Prostate gland (tissue), 2 donors: ENCODE measurements at regions not wholly inside any gene's neighbourhood (a gene's known extent, or its start where the extent isn't known, plus 50 kb on each side); places are given as distances from the start of the nearest gene placed in this dataset.
A peak's percentile ranks its signal among the peaks of the same experiment; 100 is the strongest.

Experiments used
- DNase-seq: peaks from one replicate; pipeline ENCODE4 v3.0.0-alpha.2; 2019; ENCODE audit warnings: low spot score
- H3K27ac ChIP-seq, 2 donors: fragments of 200-600 bp; sonication (generic); 2 replicates each; pipeline ENCODE4 v1.5.1; 2017 to 2019
- H3K27me3 ChIP-seq: fragments of 200-600 bp; sonication (generic); replicated peaks from 2 replicates; pipeline ENCODE4 v1.5.1; 2019; ENCODE audit not compliant: insufficient read depth
- H3K36me3 ChIP-seq, 2 donors: fragments of 200-600 bp; sonication (generic); 1 replicate in 1 of 2; 2 replicates in 1 of 2; pipeline versions ENCODE4 v1.5.1 to v1.8.1; 2017 to 2019
- H3K4me1 ChIP-seq: fragments of 200-600 bp; sonication (generic); replicated peaks from 2 replicates; pipeline ENCODE4 v1.5.1; 2019
- H3K4me3 ChIP-seq, 2 donors: fragments of 200-600 bp; sonication (generic); 2 replicates each; pipeline ENCODE4 v1.5.1; 2017 to 2019
- H3K9me3 ChIP-seq: fragments of 200-600 bp; sonication (generic); 2 replicates; pipeline ENCODE4 v1.5.1; 2017
- POLR2A ChIP-seq: fragments of 450-650 bp; IDR thresholded peaks from one replicate; pipeline ENCODE4 v1.6.1; 2016; ENCODE audit warnings: antibody characterized with exemption, mild to moderate bottlenecking
- POLR2AphosphoS5 ChIP-seq: sonication (generic); formaldehyde crosslinking; IDR thresholded peaks from one replicate; pipeline ENCODE4 v1.6.1; 2017; ENCODE audit warnings: antibody characterized with exemption
- WGBS: methylation state at CpG from one replicate; pipeline ENCODE4 v1.1.5; 2018; 5-methylcytosine and 5-hydroxymethylcytosine counted together
- intact Hi-C: fragments of 100-400 bp; cut with DNase I; formaldehyde crosslinking; loops from one replicate; pipeline ENCODE4 v1.14.2; 2022
- TF ChIP-seq, protein P1 (sequence below), 4 experiments: fragments of 200-600 bp in 2 of 4; fragments of 450-650 bp in 2 of 4; sonication (generic) in 2 of 4; IDR thresholded peaks; 1 replicate in 3 of 4; 2 replicates in 1 of 4; pipeline ENCODE4 v1.5.1; 2016 to 2019; ENCODE audit warnings: antibody characterized with exemption in 4 of 4, mild to moderate bottlenecking in 2 of 4, moderate library complexity in 2 of 4

DNA sequence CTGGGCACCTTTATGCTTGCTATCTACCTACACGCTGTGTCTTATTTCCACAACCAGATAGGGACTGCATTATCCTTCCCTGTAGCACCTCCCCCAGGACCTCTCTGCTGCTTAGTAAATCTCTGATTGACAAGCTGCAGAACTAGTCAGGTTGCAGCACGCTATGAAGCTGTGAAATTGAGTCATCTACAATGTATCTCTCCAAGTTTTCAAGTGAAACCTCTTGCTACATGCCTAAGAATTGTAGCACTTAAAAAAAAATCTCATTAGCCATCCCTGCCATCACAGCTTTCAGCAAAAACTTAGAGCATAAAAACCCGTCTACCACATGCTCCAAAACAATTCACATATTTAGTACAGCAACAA is 69.7 kb upstream of the FGFR2 start:
- no peaks in the 10 kb centered on the region for H3K4me1 ChIP-seq
- H3K27me3 ChIP-seq: no peaks in the 10 kb centered on the region
- peak; percentile 33 for DNase-seq
- H3K27ac ChIP-seq: peak overlapping the region; percentile 60 to 67
- H3K4me3 ChIP-seq: no peak overlapping the region
- 26% methylated on average over 3 of the region's 3 CpGs for WGBS
- H3K9me3 ChIP-seq: no peaks in the 10 kb centered on the region
- no peak for TF ChIP-seq POLR2A
- no peak for TF ChIP-seq POLR2AphosphoS5
- TF ChIP-seq, protein P1, sequence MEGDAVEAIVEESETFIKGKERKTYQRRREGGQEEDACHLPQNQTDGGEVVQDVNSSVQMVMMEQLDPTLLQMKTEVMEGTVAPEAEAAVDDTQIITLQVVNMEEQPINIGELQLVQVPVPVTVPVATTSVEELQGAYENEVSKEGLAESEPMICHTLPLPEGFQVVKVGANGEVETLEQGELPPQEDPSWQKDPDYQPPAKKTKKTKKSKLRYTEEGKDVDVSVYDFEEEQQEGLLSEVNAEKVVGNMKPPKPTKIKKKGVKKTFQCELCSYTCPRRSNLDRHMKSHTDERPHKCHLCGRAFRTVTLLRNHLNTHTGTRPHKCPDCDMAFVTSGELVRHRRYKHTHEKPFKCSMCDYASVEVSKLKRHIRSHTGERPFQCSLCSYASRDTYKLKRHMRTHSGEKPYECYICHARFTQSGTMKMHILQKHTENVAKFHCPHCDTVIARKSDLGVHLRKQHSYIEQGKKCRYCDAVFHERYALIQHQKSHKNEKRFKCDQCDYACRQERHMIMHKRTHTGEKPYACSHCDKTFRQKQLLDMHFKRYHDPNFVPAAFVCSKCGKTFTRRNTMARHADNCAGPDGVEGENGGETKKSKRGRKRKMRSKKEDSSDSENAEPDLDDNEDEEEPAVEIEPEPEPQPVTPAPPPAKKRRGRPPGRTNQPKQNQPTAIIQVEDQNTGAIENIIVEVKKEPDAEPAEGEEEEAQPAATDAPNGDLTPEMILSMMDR (IDR thresholded peaks at IDR 0.05): no peak
- intact Hi-C loops: loop anchor here (5.0 kb wide), 1 partner anchor 41 kb away; no protein-coding TSS in a partner anchor
- no peaks in the 10 kb centered on the region for H3K36me3 ChIP-seq

DNA sequence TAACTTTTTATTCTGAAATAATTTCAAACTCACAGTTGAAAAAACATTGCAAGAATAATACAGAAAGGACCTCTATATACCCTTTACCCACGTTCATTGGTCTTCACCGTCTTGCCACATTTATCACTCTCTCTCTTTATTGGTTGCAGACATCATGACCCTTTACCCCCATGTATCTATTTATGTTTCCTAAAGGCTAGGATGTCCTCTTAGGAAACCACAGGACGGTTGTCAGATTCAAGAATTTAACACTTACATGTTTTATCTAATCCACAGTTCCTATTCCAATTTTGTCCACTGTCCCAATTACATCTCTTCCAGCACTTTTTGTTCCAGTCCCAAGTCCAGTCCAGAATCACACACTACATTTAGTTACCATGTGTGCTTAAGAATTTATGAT is 67.6 kb upstream of the FGFR2 start:
- no peak for DNase-seq
- H3K36me3 ChIP-seq: no peaks in the 10 kb centered on the region
- H3K27ac ChIP-seq: peak overlapping the region in 1 of 2 donors; percentile 11
- H3K4me1 ChIP-seq: no peaks in the 10 kb centered on the region
- intact Hi-C loops: loop anchor here (5.0 kb wide), 1 partner anchor 39 kb away; no protein-coding TSS in a partner anchor
- 52% methylated on average over 3 of the region's 3 CpGs for WGBS
- TF ChIP-seq POLR2A: no peak
- peak; percentile 25 for TF ChIP-seq POLR2AphosphoS5
- TF ChIP-seq, protein P1 (IDR thresholded peaks at IDR 0.05): no peak
- H3K4me3 ChIP-seq: no peak overlapping the region
- no peaks in the 10 kb centered on the region for H3K27me3 ChIP-seq
- no peaks in the 10 kb centered on the region for H3K9me3 ChIP-seq

DNA sequence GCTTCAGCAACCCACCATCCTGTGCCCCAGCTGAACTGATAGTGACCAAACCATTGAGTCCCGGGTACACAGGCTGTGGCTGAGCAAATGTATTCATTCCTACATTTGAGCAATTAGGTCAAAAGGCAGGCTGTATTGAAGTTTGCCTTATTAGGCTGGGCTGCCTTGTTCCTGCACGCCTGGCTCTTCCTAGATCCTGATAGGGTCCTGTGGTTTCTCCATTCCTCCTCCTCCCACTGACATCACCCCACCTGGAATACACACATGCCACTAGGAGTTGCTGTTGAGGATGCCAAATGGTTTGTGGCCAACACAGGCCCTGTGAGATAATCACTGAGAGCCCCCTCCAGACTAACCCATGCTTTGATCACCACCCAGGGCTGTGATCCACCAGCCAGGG is 66.4 kb upstream of the FGFR2 start:
- Histone ChIP-seq H3K36me3 (no peaks in the 10 kb centered on the region), H3K27me3 (no peaks in the 10 kb centered on the region), H3K4me3 (no peak overlapping the region), H3K27ac (no peak overlapping the region), H3K9me3 (no peaks in the 10 kb centered on the region), H3K4me1 (no peaks in the 10 kb centered on the region)
- intact Hi-C loops: loop anchor here (5.0 kb wide), 1 partner anchor 37 kb away; no protein-coding TSS in a partner anchor
- TF ChIP-seq, protein P1 (IDR thresholded peaks at IDR 0.05): no peak
- no peak for TF ChIP-seq POLR2AphosphoS5
- no peak for TF ChIP-seq POLR2A
- WGBS: 79% methylated on average over 2 of the region's 2 CpGs
- DNase-seq: no peak

DNA sequence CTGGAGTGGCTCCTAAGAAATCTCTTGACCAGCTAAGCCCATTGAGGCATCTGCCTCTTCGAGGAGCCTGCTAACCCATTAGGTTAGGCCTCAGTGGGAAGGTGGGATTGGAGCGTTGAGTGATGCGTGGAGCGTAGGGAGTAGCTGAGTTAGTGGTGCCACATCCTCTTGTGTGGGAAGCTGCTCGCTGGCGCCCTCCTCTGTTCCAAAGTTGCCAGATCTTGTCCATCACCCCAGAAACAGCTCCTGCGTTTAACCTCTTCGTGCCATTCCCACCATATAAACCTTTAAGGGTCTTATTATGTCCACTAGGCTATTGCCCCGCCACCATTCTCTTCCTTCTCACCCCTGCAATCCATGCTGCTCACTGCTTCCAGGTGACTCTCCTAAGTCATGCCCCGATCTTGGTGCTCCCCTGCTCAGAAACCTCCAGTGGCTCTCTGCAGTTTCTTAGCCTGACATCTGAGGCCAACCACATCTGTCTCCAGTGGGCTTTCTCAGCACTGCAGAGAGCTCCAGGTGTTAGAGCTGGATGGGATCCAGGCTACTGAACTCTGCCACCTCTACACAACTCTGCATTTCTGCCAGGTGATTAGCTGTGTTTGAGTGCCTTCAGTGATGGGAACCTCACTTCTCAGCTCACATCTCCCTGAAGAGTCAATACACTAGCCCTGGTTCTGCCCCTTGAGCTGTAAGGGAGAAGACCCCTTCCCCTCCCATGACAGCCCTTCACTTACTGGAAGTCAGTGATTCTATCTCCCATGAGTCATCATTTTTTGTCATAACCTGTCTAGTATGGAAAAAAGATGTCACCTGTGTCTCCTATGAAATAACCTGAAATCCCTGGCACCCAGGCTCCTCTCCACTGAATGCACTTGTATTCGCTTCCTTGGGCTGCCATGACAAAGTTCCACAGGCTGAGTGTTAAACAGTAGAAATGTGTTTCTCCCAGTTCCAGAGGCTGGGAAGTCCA is 65.0 kb upstream of the FGFR2 start:
- H3K27me3 ChIP-seq: no peaks in the 10 kb centered on the region
- H3K36me3 ChIP-seq: no peaks in the 10 kb centered on the region
- 77% methylated on average over 11 of the region's 11 CpGs for WGBS
- no peak for DNase-seq
- H3K27ac ChIP-seq: no peak overlapping the region
- TF ChIP-seq, protein P1 (IDR thresholded peaks at IDR 0.05): peak in 1 of 4 experiments; percentile 33
- no peak for TF ChIP-seq POLR2AphosphoS5
- no peak for TF ChIP-seq POLR2A
- intact Hi-C loops: no loop called here
- no peak overlapping the region for H3K4me3 ChIP-seq
- H3K9me3 ChIP-seq: no peaks in the 10 kb centered on the region
- H3K4me1 ChIP-seq: no peaks in the 10 kb centered on the region
